Bronchial epithelial cell (primary cell): ENCODE measurements at regions not wholly inside any gene's neighbourhood (a gene's known extent, or its start where the extent isn't known, plus 50 kb on each side); places are given as distances from the start of the nearest gene placed in this dataset.

Source experiments
- DNase-seq: peaks from one replicate; pipeline ENCODE4 v3.0.0-alpha.2; 2010; ENCODE audit warnings: low read depth
- FAIRE-seq: peaks from 2 replicates; lab custom pipeline; 2011; peaks lifted over from hg19 to GRCh38; lab: Jason Lieb, UNC
- H3K27me3 ChIP-seq: 2 replicates; pipeline ENCODE4 v1.5.1; 2011; ENCODE audit warnings: low read length; ENCODE audit not compliant: control insufficient read depth, insufficient read depth
- H3K36me3 ChIP-seq: 2 replicates; pipeline ENCODE4 v1.5.1; 2011; ENCODE audit warnings: low read length; ENCODE audit not compliant: control insufficient read depth, insufficient read depth
- H3K4me3 ChIP-seq: 2 replicates; pipeline ENCODE4 v1.5.1; 2011; ENCODE audit warnings: mild to moderate bottlenecking, low read depth, low read length, control low read depth
- CTCF ChIP-seq: IDR thresholded peaks from 2 replicates; pipeline ENCODE4 v1.5.1; 2011; ENCODE audit warnings: mild to moderate bottlenecking, moderate library complexity, low read length, control low read depth, inconsistent platforms; ENCODE audit not compliant: insufficient read depth, severe bottlenecking

- Histone ChIP-seq H3K27me3 (no peaks in the 10 kb centered on the region), H3K36me3 (no peaks in the 10 kb centered on the region), H3K4me3 (no peak overlapping the region)
- TF ChIP-seq CTCF, result no peak
- DNase-seq (no peak), FAIRE-seq (no peak)
Observed at GRCh38 chr2:65507102-65508069, 75.0 kb upstream of the SPRED2 start.

- no peak overlapping the region for H3K4me3 ChIP-seq
- TF ChIP-seq CTCF, result no peak
- no peak for FAIRE-seq
- DNase-seq, result peak; percentile 80
- peaks cover 1% of the 10 kb centered on the region for H3K27me3 ChIP-seq
- H3K36me3 ChIP-seq, result no peaks in the 10 kb centered on the region
Observed at GRCh38 chr2:65504814-65505697, 72.7 kb upstream of the SPRED2 start.

GRCh38 chr2:65504201-65504600 lies 71.8 kb upstream of the SPRED2 start:
- no peak for DNase-seq
- no peak for FAIRE-seq
- no peak overlapping the region for H3K4me3 ChIP-seq
- H3K27me3 ChIP-seq, result peaks cover 1% of the 10 kb centered on the region
- no peak for TF ChIP-seq CTCF
- no peaks in the 10 kb centered on the region for H3K36me3 ChIP-seq

- H3K27me3 ChIP-seq, result peaks cover 1% of the 10 kb centered on the region
Observed at GRCh38 chr2:65503746-65504145, 71.3 kb upstream of the SPRED2 start.

GRCh38 chr2:65501836-65502235 lies 69.4 kb upstream of the SPRED2 start:
- no peak for DNase-seq
- no peak for TF ChIP-seq CTCF
- Histone ChIP-seq H3K27me3 (peaks cover 1% of the 10 kb centered on the region), H3K36me3 (no peaks in the 10 kb centered on the region), H3K4me3 (no peak overlapping the region)
- no peak for FAIRE-seq

More at GRCh38 chr2:65503746-65504145, 71.3 kb upstream of the SPRED2 start:
- H3K4me3 ChIP-seq, result no peak overlapping the region
- TF ChIP-seq CTCF, result no peak
- H3K36me3 ChIP-seq, result no peaks in the 10 kb centered on the region
- FAIRE-seq (no peak), DNase-seq (no peak)
